CMK (cell line): ENCODE measurements at regions not wholly inside any gene's neighbourhood (a gene's known extent, or its start where the extent isn't known, plus 50 kb on each side); places are given as distances from the start of the nearest gene placed in this dataset.
"Not testable (repeated sequence)": the region's sequence is repeated elsewhere in the genome, so short reads cannot be mapped to it uniquely, and the experiment has no call there.

Experiments
- DNase-seq: peaks from one replicate; pipeline ENCODE4 v3.0.0-alpha.2; 2010; ENCODE audit warnings: low read depth

DNA sequence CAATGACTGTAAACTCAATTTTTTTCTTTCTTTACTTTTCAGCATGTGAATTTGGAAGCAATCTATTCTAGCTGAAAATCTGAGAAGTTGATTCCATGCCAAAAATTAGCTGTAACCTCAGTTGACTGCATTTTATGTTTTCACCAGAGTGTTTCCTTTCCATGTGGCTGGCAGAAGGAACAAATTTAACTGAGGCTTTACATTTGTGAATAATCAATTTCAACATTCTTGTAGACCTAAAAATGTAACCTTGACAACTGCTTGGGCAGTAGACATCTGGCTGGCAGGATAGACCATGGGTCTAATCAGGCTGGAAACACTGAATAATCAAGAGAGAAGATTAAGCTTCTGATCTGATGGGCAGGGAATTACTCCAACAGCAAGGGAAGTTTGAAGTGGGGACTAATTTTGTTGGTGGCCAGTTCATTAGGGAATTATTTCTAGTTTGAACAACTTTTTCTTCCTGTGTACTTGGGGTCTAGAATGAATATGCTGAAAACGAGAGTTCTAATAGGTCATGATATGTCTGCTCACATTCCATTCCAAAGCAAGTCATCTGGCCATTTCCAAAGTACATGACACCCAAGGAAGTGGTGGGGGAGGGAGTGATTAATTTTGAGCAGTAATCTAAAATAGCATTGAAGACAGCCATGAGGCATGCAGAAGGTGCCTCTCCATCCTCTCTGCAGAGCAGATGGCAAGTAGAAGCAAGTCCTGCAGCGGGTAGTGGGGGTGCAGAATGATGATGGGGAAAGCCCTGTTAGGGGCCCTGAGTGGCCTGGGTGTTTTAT lies 68.2 kb downstream of the ATP23 start:
- no peak for DNase-seq

- DNase-seq: no peak
These were observed 70.3 kb downstream of the ATP23 start for GRCh38 chr12:58011676-58012075.

DNA sequence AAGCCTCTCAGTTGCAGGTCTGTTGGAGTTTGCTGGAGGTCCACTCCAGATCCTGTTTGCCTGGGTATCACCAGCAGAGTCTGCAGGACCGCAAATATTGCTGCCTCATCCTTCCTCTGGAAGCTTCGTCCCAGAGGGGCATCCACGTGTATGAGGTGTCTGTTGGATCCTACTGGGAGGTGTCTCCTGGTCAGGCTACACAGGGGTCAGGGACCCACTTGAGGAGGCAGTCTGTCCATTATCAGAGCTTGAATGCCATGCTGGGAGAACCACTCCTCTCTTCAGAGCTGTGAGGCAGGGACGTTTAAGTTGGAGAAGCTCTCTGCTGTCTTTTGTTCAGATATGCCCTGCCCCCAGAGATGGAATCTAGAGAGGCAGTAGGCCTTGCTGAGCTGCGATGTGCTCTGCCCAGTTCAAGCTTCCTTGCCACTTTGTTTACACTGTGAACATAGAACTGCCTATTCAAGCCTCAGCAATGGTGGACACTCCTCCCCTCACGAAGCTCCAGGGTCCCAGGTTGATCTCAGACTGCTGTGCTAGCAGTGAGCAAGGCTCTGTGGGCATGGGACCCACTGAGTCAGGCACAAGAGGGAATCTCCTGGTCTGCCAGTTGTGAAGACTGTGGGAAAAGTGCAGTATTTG lies 81.1 kb downstream of the ATP23 start:
- DNase-seq: not testable (repeated sequence)

DNA sequence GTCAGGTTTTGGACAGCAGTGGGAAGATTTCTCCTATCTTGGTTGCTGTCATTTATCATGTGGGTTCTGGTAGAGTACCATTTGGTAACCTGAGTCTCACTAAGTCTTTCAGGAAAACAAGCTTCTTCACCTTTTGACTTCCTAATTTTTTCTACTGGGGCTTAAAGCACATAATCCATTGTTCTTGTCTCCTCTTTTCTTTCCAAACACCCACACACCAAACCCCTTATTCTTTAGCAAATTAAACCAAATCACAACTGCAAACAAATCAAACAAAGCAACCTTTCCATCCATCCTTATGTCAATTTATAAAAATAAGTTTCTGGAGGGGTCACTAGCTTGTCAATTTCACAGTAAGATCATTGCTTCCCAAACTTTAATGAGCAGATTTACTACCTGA lies 84.1 kb downstream of the ATP23 start:
- no peak for DNase-seq

GRCh38 chr12:58026426-58026825 lies 85.1 kb downstream of the ATP23 start:
- no peak for DNase-seq

- DNase-seq: no peak
These were observed 85.8 kb downstream of the ATP23 start for GRCh38 chr12:58026897-58027891.

DNA sequence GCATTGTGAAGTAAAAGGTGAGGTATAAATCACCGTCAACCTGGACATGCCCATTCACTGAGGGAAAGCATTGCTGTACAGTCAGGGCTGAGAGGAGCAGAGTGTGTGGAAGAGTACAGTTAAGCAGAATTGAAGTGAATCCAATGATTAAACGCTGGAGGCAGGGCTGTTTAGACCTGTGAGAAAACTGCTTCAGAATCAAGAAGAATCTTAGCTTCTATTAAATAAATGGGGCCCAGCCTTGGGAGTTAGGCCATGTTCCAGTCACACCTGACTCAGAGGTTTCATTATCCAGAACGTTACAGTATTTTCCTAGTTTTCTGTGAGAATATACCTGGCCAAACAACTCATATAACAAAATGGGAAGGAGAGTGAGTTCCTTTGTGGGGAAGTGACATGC lies 86.9 kb downstream of the ATP23 start:
- no peak for DNase-seq

DNA sequence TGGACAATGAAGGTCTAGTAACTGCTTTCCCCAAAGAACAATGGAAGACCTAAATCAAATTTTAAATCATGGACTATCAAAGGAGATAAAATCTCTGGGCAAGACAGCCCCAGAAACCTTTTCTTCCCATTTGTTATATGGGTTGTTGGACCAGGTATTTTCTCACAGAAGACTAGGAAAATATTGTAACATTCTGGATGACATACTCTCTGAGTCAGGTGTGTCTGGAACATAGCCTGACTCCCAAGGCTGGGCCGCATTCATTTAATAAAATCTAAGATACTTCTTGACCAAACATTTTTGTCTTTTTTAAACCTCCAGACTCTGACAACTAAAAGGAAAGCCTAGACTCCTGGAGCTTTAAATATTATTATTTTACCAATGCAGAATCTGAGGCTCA lies 87.9 kb downstream of the ATP23 start:
- no peak for DNase-seq

- DNase-seq: no peak
These were observed 89.4 kb downstream of the ATP23 start for GRCh38 chr12:58030566-58031279.

DNA sequence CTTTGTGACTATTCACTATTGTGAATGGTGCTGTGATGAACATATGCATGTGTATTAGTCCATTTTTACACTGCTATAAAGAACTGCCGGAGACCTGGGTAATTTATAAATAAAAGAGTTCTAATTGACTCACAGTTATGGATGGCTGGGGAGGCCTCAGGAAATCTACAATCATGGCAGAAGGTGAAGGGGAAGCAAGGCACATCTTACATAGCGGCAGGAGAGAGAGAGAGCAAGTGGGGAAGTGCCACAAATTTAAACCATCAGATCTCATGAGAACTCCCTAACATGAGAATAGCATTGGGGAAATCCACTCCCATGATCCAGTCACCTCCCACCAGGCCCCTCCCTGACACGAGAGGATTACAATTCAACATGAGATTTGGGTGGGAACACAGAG lies 90.8 kb downstream of the ATP23 start:
- no peak for DNase-seq

GRCh38 chr12:58033831-58034230 lies 92.5 kb downstream of the ATP23 start:
- DNase-seq: no peak

- DNase-seq: no peak
These were observed 92.9 kb downstream of the ATP23 start for GRCh38 chr12:58034311-58034710.

- DNase-seq: no peak
These were observed 93.3 kb downstream of the ATP23 start for GRCh38 chr12:58034712-58035111.

DNA sequence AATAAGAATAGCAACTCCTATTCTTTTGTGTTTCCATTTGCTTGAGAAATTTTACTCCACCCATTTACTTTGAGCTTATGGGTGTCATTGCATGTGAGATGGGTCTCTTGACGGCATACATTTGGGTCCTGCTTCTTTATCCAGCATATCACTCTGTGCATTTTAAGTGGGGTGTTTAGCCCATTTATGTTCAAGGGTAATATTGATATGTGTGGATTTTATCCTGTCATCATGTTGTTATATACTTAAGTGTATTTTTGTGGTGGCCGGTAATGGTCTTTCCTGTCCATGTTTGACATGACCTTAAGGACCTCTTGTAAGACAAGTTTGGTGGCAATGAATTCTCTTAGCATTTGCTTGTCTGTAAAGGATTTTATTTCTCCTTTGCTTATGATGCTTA lies 100.1 kb downstream of the ATP23 start:
- DNase-seq: no peak

DNA sequence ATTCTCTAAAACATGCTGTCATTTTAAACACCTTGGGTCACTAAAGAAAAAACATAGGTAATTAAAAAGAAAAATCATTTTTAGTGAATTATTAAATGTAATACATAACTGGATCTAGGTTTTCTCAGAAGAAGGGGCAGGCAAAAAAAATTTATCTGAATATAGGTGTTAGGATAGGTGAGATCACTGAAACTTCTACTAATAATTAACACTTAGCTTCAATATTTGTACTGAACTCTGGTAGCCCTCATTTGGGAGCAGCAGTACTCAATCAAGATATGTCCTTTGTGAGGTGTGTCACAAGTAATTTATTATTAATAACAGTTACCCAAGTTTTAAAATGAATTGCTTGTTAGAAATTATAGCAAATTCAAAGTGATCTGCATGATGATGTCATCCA lies 103.6 kb downstream of the ATP23 start:
- no peak for DNase-seq

DNA sequence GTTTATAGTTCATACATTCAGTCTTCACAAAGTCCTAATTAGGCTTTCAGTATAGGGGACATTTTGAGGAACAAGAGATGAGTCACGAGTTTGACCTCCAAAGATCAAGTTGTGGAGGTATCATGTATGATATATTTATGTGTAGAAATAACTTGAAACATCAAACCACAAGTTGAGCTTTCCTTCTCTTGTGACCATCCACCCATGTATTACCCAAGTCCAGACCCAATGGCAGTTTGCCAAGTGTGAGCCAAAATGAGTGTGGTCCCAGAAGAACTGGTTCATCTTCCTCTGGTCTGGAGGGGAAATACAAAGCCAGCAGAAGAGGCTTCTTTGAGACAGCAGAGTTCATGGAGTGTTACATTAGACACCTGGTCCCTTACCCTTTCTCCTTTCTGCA lies 104.9 kb downstream of the ATP23 start:
- no peak for DNase-seq

GRCh38 chr12:58051378-58051777 lies 110.0 kb downstream of the ATP23 start:
- no peak for DNase-seq

- DNase-seq: no peak
These were observed 123.3 kb downstream of the ATP23 start for GRCh38 chr12:58064666-58065065.

DNA sequence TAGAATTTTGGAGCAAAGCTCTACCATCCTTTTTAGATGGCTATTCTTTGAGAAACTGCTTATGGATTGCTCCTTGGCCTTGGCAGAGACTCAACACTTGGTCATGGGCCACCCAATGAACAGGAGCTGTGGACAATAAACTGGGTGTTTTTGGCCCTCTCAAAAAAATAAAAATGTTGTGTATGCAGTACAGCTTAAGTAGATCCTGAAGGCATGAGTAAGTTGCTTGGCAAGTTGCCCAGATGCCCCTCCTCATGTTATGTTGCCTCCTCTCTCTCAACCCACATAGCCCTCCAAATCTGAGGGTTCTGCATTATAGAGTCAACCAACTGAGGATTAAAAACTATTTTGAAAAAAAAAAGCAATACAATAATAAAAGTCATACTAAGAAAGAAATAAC lies 124.9 kb downstream of the ATP23 start:
- no peak for DNase-seq

DNA sequence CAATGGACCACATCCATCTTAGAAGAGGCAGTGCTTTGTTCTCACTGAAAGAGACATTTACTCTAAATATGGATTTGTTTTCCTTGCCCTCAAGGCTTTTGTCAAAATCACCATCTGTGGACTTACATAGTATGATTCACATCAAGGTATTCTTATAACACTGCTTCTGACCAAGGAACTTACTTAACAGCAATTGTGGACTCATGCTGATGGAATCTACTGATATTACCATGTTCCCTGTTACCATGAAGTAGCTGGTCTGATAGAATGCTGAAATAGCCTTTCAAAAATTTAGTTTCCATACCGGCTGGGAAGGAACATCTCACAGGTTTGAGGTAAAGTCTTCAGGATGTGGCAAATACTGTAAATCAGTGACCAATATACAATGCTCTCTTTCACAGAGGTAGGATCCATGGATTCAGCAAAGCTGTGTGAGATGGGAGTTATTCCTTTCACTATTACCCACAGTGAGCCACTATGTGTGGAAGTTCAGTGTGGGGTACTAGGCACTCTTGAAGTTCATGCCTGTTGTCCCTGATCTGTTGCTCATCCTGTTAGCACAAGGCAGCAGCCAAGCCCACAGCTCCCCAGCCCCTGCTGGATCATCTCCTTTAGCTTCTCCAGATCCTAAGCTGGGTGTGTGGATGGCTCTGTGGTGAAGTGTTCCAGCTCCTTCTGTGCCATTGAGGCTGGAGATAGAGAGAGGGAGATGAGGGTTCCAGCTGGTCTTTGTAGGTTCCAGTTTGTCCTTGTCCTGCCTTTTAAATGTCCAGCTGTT lies 126.4 kb downstream of the ATP23 start:
- DNase-seq: no peak

- DNase-seq: no peak
These were observed 127.3 kb downstream of the ATP23 start for GRCh38 chr12:58068706-58069105.
